ENCODE measurements at regions not wholly inside any gene's neighbourhood (a gene's known extent, or its start where the extent isn't known, plus 50 kb on each side); places are given as distances from the start of the nearest gene placed in this dataset.

DNA sequence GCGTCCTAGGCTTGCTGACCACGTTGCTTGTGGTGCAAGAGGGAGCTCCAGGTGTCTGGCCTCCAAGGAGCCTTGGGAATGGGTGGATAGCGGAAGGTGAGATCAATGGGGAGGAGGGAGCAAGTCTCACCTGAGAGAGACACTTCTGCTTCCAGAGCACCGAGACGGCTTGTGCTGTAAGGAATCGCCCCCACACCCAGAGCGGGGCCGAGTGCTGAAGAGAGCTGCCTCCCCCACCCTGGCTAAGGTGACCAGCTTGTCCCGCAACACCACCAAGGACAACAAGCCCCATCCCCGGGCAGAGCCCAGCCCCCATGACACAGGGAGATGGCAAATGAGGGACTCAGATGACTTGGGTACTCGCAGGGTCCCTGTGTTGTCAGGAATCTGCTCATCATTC lies 485.6 kb downstream of the NPHP4 start:
- no peak for DNase-seq (ENCODE audit: low spot score)
- Histone ChIP-seq H3K27me3 (ENCODE audit: insufficient read depth) (no peaks in the 10 kb centered on the region), H3K4me1 (ENCODE audit: insufficient read depth) (no peaks in the 10 kb centered on the region), H3F3A (replicated peaks; ENCODE audit: low read depth) (no peaks in the 10 kb centered on the region), H3K4me3 (no peak overlapping the region), H3K27ac (ENCODE audit: low read depth) (no peak overlapping the region), H4K20me1 (replicated peaks; ENCODE audit: insufficient read depth) (no peaks in the 10 kb centered on the region), H3K36me3 (ENCODE audit: insufficient read depth) (no peaks in the 10 kb centered on the region), H3K79me2 (replicated peaks; ENCODE audit: insufficient read depth) (no peaks in the 10 kb centered on the region), H3K4me2 (no peak overlapping the region), H2AFZ (no peak overlapping the region), H3K9me2 (ENCODE audit: insufficient read depth) (no peaks in the 10 kb centered on the region)
- H3K36me3 Mint-ChIP-seq (ENCODE audit: low read depth), result no peaks in the 10 kb centered on the region
- peaks cover 13% of the 10 kb centered on the region for H3K27me3 Mint-ChIP-seq (ENCODE audit: insufficient read depth, low read depth, poor library complexity)
- H3K27ac Mint-ChIP-seq, result no peak overlapping the region
- TF ChIP-seq, protein P1, sequence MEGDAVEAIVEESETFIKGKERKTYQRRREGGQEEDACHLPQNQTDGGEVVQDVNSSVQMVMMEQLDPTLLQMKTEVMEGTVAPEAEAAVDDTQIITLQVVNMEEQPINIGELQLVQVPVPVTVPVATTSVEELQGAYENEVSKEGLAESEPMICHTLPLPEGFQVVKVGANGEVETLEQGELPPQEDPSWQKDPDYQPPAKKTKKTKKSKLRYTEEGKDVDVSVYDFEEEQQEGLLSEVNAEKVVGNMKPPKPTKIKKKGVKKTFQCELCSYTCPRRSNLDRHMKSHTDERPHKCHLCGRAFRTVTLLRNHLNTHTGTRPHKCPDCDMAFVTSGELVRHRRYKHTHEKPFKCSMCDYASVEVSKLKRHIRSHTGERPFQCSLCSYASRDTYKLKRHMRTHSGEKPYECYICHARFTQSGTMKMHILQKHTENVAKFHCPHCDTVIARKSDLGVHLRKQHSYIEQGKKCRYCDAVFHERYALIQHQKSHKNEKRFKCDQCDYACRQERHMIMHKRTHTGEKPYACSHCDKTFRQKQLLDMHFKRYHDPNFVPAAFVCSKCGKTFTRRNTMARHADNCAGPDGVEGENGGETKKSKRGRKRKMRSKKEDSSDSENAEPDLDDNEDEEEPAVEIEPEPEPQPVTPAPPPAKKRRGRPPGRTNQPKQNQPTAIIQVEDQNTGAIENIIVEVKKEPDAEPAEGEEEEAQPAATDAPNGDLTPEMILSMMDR (conservative IDR thresholded peaks at IDR 0.05; ENCODE audit: low read depth in 2 of 2), result no peak
- TF ChIP-seq, protein P2, sequence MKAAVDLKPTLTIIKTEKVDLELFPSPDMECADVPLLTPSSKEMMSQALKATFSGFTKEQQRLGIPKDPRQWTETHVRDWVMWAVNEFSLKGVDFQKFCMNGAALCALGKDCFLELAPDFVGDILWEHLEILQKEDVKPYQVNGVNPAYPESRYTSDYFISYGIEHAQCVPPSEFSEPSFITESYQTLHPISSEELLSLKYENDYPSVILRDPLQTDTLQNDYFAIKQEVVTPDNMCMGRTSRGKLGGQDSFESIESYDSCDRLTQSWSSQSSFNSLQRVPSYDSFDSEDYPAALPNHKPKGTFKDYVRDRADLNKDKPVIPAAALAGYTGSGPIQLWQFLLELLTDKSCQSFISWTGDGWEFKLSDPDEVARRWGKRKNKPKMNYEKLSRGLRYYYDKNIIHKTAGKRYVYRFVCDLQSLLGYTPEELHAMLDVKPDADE (IDR thresholded peaks at IDR 0.05), result no peak
- TF ChIP-seq JUNB (IDR thresholded peaks at IDR 0.05; ENCODE audit: unreplicated experiment) (no peak), EZH2 (IDR thresholded peaks at IDR 0.05; ENCODE audit: low read depth, unreplicated experiment) (no peak), CREB1 (CRISPR knock-in tag; IDR thresholded peaks at IDR 0.05; ENCODE audit: low read depth) (no peak), NANOG (IDR thresholded peaks at IDR 0.05; ENCODE audit: borderline replicate concordance) (no peak), STAT1 (IDR thresholded peaks at IDR 0.05; ENCODE audit: unreplicated experiment) (no peak), ZNF331 (CRISPR knock-in tag; IDR thresholded peaks at IDR 0.05; ENCODE audit: low read depth) (no peak), EZH2phosphoT487 (IDR thresholded peaks at IDR 0.05; ENCODE audit: unreplicated experiment) (no peak)
- TF ChIP-seq, protein P3, sequence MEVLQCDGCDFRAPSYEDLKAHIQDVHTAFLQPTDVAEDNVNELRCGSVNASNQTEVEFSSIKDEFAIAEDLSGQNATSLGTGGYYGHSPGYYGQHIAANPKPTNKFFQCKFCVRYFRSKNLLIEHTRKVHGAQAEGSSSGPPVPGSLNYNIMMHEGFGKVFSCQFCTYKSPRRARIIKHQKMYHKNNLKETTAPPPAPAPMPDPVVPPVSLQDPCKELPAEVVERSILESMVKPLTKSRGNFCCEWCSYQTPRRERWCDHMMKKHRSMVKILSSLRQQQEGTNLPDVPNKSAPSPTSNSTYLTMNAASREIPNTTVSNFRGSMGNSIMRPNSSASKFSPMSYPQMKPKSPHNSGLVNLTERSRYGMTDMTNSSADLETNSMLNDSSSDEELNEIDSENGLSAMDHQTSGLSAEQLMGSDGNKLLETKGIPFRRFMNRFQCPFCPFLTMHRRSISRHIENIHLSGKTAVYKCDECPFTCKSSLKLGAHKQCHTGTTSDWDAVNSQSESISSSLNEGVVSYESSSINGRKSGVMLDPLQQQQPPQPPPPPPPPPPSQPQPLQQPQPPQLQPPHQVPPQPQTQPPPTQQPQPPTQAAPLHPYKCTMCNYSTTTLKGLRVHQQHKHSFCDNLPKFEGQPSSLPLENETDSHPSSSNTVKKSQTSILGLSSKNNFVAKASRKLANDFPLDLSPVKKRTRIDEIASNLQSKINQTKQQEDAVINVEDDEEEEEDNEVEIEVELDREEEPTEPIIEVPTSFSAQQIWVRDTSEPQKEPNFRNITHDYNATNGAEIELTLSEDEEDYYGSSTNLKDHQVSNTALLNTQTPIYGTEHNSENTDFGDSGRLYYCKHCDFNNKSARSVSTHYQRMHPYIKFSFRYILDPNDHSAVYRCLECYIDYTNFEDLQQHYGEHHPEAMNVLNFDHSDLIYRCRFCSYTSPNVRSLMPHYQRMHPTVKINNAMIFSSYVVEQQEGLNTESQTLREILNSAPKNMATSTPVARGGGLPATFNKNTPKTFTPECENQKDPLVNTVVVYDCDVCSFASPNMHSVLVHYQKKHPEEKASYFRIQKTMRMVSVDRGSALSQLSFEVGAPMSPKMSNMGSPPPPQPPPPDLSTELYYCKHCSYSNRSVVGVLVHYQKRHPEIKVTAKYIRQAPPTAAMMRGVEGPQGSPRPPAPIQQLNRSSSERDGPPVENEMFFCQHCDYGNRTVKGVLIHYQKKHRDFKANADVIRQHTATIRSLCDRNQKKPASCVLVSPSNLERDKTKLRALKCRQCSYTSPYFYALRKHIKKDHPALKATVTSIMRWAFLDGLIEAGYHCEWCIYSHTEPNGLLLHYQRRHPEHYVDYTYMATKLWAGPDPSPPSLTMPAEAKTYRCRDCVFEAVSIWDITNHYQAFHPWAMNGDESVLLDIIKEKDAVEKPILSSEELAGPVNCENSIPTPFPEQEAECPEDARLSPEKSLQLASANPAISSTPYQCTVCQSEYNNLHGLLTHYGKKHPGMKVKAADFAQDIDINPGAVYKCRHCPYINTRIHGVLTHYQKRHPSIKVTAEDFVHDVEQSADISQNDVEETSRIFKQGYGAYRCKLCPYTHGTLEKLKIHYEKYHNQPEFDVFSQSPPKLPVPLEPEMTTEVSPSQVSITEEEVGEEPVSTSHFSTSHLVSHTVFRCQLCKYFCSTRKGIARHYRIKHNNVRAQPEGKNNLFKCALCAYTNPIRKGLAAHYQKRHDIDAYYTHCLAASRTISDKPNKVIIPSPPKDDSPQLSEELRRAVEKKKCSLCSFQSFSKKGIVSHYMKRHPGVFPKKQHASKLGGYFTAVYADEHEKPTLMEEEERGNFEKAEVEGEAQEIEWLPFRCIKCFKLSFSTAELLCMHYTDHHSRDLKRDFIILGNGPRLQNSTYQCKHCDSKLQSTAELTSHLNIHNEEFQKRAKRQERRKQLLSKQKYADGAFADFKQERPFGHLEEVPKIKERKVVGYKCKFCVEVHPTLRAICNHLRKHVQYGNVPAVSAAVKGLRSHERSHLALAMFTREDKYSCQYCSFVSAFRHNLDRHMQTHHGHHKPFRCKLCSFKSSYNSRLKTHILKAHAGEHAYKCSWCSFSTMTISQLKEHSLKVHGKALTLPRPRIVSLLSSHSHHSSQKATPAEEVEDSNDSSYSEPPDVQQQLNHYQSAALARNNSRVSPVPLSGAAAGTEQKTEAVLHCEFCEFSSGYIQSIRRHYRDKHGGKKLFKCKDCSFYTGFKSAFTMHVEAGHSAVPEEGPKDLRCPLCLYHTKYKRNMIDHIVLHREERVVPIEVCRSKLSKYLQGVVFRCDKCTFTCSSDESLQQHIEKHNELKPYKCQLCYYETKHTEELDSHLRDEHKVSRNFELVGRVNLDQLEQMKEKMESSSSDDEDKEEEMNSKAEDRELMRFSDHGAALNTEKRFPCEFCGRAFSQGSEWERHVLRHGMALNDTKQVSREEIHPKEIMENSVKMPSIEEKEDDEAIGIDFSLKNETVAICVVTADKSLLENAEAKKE (CRISPR knock-in tag; IDR thresholded peaks at IDR 0.05), result no peak
- ATAC-seq, result no peak
- H3K9me3 Mint-ChIP-seq, result no peaks in the 10 kb centered on the region
- H3K4me3 Mint-ChIP-seq, result no peak overlapping the region
- H3K4me1 Mint-ChIP-seq, result peaks cover 8% of the 10 kb centered on the region; the same call in 2 of the 3 replicates
